ENCODE measurements at regions not wholly inside any gene's neighbourhood (a gene's known extent, or its start where the extent isn't known, plus 50 kb on each side); places are given as distances from the start of the nearest gene placed in this dataset.

- H3K36me3 ChIP-seq (ENCODE audit: control insufficient read depth in 2 of 2, insufficient read depth in 1 of 2, low read length in 2 of 2): no peaks in the 10 kb centered on the region
- CTCF ChIA-PET: no interaction called here
- H3K4me3 ChIP-seq (ENCODE audit: low read depth, low read length): no peak overlapping the region
- POLR2A ChIA-PET: no interaction called here
- no peak overlapping the region for H3K27ac ChIP-seq (ENCODE audit: extremely low read depth, low read depth, low read length)
- no peaks in the 10 kb centered on the region for H3K9me3 ChIP-seq (ENCODE audit: control insufficient read depth, insufficient read depth, low read depth, low read length)
- no peaks in the 10 kb centered on the region for H3K4me1 ChIP-seq (ENCODE audit: control insufficient read depth, insufficient read depth, low read length)
- TF ChIP-seq SETDB1 (IDR thresholded peaks at IDR 0.05; ENCODE audit: insufficient read length, low read length) (peak; percentile 58), ZNF610 (tag by site-specific recombination; IDR thresholded peaks at IDR 0.05; ENCODE audit: borderline replicate concordance) (no peak), ZNF133 (tag by site-specific recombination; IDR thresholded peaks at IDR 0.05) (peak; percentile 72), ZBTB6 (tag by site-specific recombination; IDR thresholded peaks at IDR 0.05) (no peak), ZNF555 (tag by site-specific recombination; conservative IDR thresholded peaks at IDR 0.05) (no peak)
Observed at GRCh38 chr3:88336894-88337293, 187.1 kb downstream of the C3orf38 start.

DNA sequence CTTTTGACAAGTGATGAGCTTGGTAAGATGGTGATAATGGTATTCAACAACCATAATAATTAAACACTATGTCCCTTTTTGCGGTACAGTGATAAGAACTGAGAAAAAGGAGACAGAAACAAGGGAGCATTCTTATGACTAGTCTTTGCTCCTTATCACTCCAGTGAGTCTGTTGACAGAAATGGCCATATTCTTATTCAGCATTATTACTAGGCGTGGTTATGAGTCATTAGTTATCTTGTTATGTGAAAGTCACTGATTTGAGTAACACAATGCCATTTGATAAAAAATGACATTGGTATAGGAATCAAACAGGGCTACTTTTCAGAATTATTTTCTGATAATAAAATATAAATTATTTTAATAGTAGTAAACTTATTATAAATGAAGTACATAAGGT is 193.5 kb downstream of the C3orf38 start:
- POLR2A ChIA-PET: no interaction called here
- H3K4me3 ChIP-seq (ENCODE audit: low read depth, low read length): no peak overlapping the region
- no peaks in the 10 kb centered on the region for H3K4me1 ChIP-seq (ENCODE audit: control insufficient read depth, insufficient read depth, low read length)
- TF ChIP-seq ZNF112 (tag by site-specific recombination; IDR thresholded peaks at IDR 0.05) (no peak), ZNF510 (tag by site-specific recombination; IDR thresholded peaks at IDR 0.05; ENCODE audit: insufficient replicate concordance) (no peak), HOXC10 (CRISPR knock-in tag; IDR thresholded peaks at IDR 0.05) (no peak), ZNF624 (tag by site-specific recombination; IDR thresholded peaks at IDR 0.05) (no peak), ZFP69B (tag by site-specific recombination; IDR thresholded peaks at IDR 0.05) (no peak), ZNF140 (tag by site-specific recombination; IDR thresholded peaks at IDR 0.05) (no peak)
- TF ChIP-seq, protein P1, sequence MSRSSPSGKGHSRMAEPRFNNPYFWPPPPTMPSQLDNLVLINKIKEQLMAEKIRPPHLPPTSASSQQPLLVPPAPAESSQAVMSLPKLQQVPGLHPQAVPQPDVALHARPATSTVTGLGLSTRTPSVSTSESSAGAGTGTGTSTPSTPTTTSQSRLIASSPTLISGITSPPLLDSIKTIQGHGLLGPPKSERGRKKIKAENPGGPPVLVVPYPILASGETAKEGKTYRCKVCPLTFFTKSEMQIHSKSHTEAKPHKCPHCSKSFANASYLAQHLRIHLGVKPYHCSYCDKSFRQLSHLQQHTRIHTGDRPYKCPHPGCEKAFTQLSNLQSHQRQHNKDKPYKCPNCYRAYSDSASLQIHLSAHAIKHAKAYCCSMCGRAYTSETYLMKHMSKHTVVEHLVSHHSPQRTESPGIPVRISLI (tag by site-specific recombination; IDR thresholded peaks at IDR 0.05): no peak
- no peaks in the 10 kb centered on the region for H3K36me3 ChIP-seq (ENCODE audit: control insufficient read depth in 2 of 2, insufficient read depth in 1 of 2, low read length in 2 of 2)
- H3K9me3 ChIP-seq (ENCODE audit: control insufficient read depth, insufficient read depth, low read depth, low read length): no peaks in the 10 kb centered on the region
- CTCF ChIA-PET: no interaction called here
- H3K27ac ChIP-seq (ENCODE audit: extremely low read depth, low read depth, low read length): no peak overlapping the region

GRCh38 chr3:88346643-88347042 is 196.9 kb downstream of the C3orf38 start:
- ChIA-PET CTCF (no interaction called here), POLR2A (no interaction called here)
- Histone ChIP-seq H3K4me3 (ENCODE audit: low read depth, low read length) (no peak overlapping the region), H3K4me1 (ENCODE audit: control insufficient read depth, insufficient read depth, low read length) (no peaks in the 10 kb centered on the region), H3K36me3 (ENCODE audit: control insufficient read depth in 2 of 2, insufficient read depth in 1 of 2, low read length in 2 of 2) (no peaks in the 10 kb centered on the region), H3K9me3 (ENCODE audit: control insufficient read depth, insufficient read depth, low read depth, low read length) (no peaks in the 10 kb centered on the region), H3K27ac (ENCODE audit: extremely low read depth, low read depth, low read length) (no peak overlapping the region)
- TF ChIP-seq ZNF366 (tag by site-specific recombination; conservative IDR thresholded peaks at IDR 0.05): no peak
- TF ChIP-seq OVOL3 (tag by site-specific recombination; IDR thresholded peaks at IDR 0.05): no peak
- TF ChIP-seq ZNF510 (tag by site-specific recombination; IDR thresholded peaks at IDR 0.05; ENCODE audit: insufficient replicate concordance): no peak
- TF ChIP-seq KLF10 (tag by site-specific recombination; IDR thresholded peaks at IDR 0.05): no peak
- TF ChIP-seq ZNF292 (tag by site-specific recombination; IDR thresholded peaks at IDR 0.05; ENCODE audit: borderline replicate concordance, low read depth): no peak
- TF ChIP-seq ZNF221 (tag by site-specific recombination; IDR thresholded peaks at IDR 0.05; ENCODE audit: borderline replicate concordance): no peak
- TF ChIP-seq ZBTB26 (tag by site-specific recombination; optimal IDR thresholded peaks at IDR 0.05): no peak
- no peak for TF ChIP-seq KLF1 (tag by site-specific recombination; IDR thresholded peaks at IDR 0.05)
- TF ChIP-seq ZNF391 (tag by site-specific recombination; IDR thresholded peaks at IDR 0.05; ENCODE audit: borderline replicate concordance, low read depth): no peak
- TF ChIP-seq ZNF837 (tag by site-specific recombination; IDR thresholded peaks at IDR 0.05): no peak
- TF ChIP-seq ZBTB48 (tag by site-specific recombination; IDR thresholded peaks at IDR 0.05): no peak
- TF ChIP-seq ZBTB20 (tag by site-specific recombination; IDR thresholded peaks at IDR 0.05): no peak
- no peak for TF ChIP-seq ZSCAN30 (tag by site-specific recombination; IDR thresholded peaks at IDR 0.05)
- no peak for TF ChIP-seq ZBTB7A (tag by site-specific recombination; IDR thresholded peaks at IDR 0.05; ENCODE audit: low read depth)
- TF ChIP-seq ZNF610 (tag by site-specific recombination; IDR thresholded peaks at IDR 0.05; ENCODE audit: borderline replicate concordance): no peak
- no peak for TF ChIP-seq GLIS1 (tag by site-specific recombination; IDR thresholded peaks at IDR 0.05)
- no peak for TF ChIP-seq SETDB1 (IDR thresholded peaks at IDR 0.05; ENCODE audit: insufficient read length, low read length)
- TF ChIP-seq ZNF335 (tag by site-specific recombination; conservative IDR thresholded peaks at IDR 0.05): no peak

All from HEK293 (cell line).